ENCODE measurements at regions not wholly inside any gene's neighbourhood (a gene's known extent, or its start where the extent isn't known, plus 50 kb on each side); places are given as distances from the start of the nearest gene placed in this dataset.
"Not testable (repeated sequence)": the region's sequence is repeated elsewhere in the genome, so short reads cannot be mapped to it uniquely, and the experiment has no call there.

- H3K27ac ChIP-seq (ENCODE audit: low read length); H3K4me1 Mint-ChIP-seq; H3K27ac Mint-ChIP-seq; H3K27me3 Mint-ChIP-seq; ATAC-seq (replicated peaks in 1 of 4); POLR2A ChIA-PET; H3K36me3 ChIP-seq (ENCODE audit: control insufficient read depth in 2 of 2, extremely low read depth in 1 of 2, insufficient read depth in 1 of 2, low read length in 1 of 2); CTCF ChIA-PET; H3K4me1 ChIP-seq (ENCODE audit: control insufficient read depth in 1 of 2, extremely low read depth in 1 of 2, insufficient read depth in 2 of 2, low read length in 2 of 2); H3K4me3 ChIP-seq (ENCODE audit: control insufficient read depth in 1 of 2, extremely low read depth in 1 of 2, low read length in 1 of 2); H3K27me3 ChIP-seq (replicated peaks in 1 of 2; ENCODE audit: control insufficient read depth in 2 of 2, extremely low read depth in 1 of 2, insufficient read depth in 2 of 2, low read length in 1 of 2); H3K4me3 Mint-ChIP-seq; DNase-seq: not testable (repeated sequence)
- H3K9me3 ChIP-seq: peaks cover 49% of the 10 kb centered on the region
- WGBS (ENCODE audit: insufficient coverage): 74% methylated on average over 11 of the region's 11 CpGs
- peaks cover 0 to 94% (median 0%) of the 10 kb centered on the region in 3 donors for H3K9me3 Mint-ChIP-seq
- peaks cover 33% of the 10 kb centered on the region for H3K36me3 Mint-ChIP-seq
Observed at GRCh38 chr21:7932113-7932512, 2589.3 kb upstream of the TPTE start.

DNA sequence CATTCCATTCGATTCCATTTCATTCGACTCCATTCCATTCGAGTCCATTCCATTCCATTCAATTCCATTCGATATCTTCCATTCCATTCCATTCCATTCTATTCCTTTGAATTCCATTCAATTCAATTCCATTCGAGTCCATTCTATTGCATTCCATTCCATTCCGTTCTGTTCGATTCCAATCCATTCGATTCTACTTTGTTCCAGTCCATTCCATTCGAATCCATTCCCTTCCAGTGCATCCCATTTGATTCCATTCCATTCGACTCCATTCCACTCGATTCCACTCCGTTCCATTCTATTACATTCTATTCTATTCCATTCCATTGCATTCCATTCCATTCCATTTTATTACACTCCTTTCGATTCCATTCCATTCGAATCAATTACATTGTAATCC is 2588.5 kb upstream of the TPTE start:
- DNase-seq; H3K36me3 ChIP-seq (ENCODE audit: control insufficient read depth in 2 of 2, extremely low read depth in 1 of 2, insufficient read depth in 1 of 2, low read length in 1 of 2); H3K27ac ChIP-seq (ENCODE audit: low read length); H3K4me3 Mint-ChIP-seq; POLR2A ChIA-PET; H3K27me3 ChIP-seq (replicated peaks in 1 of 2; ENCODE audit: control insufficient read depth in 2 of 2, extremely low read depth in 1 of 2, insufficient read depth in 2 of 2, low read length in 1 of 2); H3K4me3 ChIP-seq (ENCODE audit: control insufficient read depth in 1 of 2, extremely low read depth in 1 of 2, low read length in 1 of 2); H3K27ac Mint-ChIP-seq; H3K4me1 Mint-ChIP-seq; H3K27me3 Mint-ChIP-seq; ATAC-seq (replicated peaks in 1 of 4); H3K4me1 ChIP-seq (ENCODE audit: control insufficient read depth in 1 of 2, extremely low read depth in 1 of 2, insufficient read depth in 2 of 2, low read length in 2 of 2); CTCF ChIA-PET: not testable (repeated sequence)
- Mint-ChIP-seq H3K9me3 (peaks cover 0 to 94% (median 0%) of the 10 kb centered on the region in 3 donors), H3K36me3 (peaks cover 39% of the 10 kb centered on the region)
- WGBS (ENCODE audit: insufficient coverage): 74% methylated on average over 14 of the region's 14 CpGs
- peaks cover 44% of the 10 kb centered on the region for H3K9me3 ChIP-seq

DNA sequence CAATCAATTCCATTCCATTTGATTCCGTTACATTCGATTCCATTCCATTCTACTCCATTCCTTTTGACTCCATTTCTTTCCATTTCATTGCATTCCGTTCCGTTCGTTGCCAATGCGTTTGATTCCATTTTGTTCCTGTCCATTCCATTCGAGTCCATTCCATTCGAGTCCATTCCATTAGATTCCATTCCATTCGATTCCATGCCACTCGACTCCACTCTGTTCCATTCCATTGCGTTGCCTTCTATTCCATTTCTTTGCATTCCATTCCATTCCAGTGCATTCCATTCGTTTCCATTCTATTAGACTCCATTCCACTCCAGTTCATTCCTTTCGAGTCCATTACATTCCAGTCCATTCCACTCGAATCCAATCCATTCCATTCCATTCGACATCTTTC is 2587.5 kb upstream of the TPTE start:
- H3K27me3 ChIP-seq (replicated peaks in 1 of 2; ENCODE audit: control insufficient read depth in 2 of 2, extremely low read depth in 1 of 2, insufficient read depth in 2 of 2, low read length in 1 of 2): no peaks in the 10 kb centered on the region
- H3K9me3 ChIP-seq: peaks cover 44% of the 10 kb centered on the region
- H3K4me3 ChIP-seq (ENCODE audit: control insufficient read depth in 1 of 2, extremely low read depth in 1 of 2, low read length in 1 of 2): no peak overlapping the region
- peaks cover 0 to 92% (median 0%) of the 10 kb centered on the region in 3 donors for H3K9me3 Mint-ChIP-seq
- H3K27ac Mint-ChIP-seq: no peak overlapping the region
- no peaks in the 10 kb centered on the region for H3K27me3 Mint-ChIP-seq
- ATAC-seq (replicated peaks in 1 of 4) (no peak), DNase-seq (no peak)
- H3K27ac ChIP-seq (ENCODE audit: low read length): no peak overlapping the region
- H3K4me1 ChIP-seq (ENCODE audit: control insufficient read depth in 1 of 2, extremely low read depth in 1 of 2, insufficient read depth in 2 of 2, low read length in 2 of 2): no peaks in the 10 kb centered on the region
- peaks cover 40% of the 10 kb centered on the region for H3K36me3 Mint-ChIP-seq
- ChIA-PET CTCF (no interaction called here), POLR2A (no interaction called here)
- H3K4me3 Mint-ChIP-seq: no peak overlapping the region
- 76% methylated on average over 15 of the region's 15 CpGs for WGBS (ENCODE audit: insufficient coverage)
- H3K36me3 ChIP-seq (ENCODE audit: control insufficient read depth in 2 of 2, extremely low read depth in 1 of 2, insufficient read depth in 1 of 2, low read length in 1 of 2): no peaks in the 10 kb centered on the region
- H3K4me1 Mint-ChIP-seq: no peaks in the 10 kb centered on the region

DNA sequence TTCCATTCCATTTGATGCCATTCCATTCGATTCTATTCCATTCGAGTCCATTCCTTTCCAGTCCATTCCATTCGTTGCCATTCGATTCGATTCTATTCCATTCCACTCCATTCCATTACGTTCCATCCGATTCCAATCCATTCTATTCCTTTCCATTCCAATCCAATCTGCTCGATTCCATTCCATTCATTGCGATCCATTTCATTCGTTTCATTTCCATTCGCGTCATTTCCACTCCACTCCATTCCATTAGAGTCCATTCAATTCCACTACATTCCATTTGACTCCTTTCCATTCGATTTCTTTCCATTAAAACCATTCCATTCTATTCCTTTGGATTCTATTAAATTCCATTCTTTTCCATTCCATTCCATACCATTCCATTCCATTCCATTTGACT is 2584.1 kb upstream of the TPTE start:
- H3K27me3 ChIP-seq (replicated peaks in 1 of 2; ENCODE audit: control insufficient read depth in 2 of 2, extremely low read depth in 1 of 2, insufficient read depth in 2 of 2, low read length in 1 of 2); H3K36me3 ChIP-seq (ENCODE audit: control insufficient read depth in 2 of 2, extremely low read depth in 1 of 2, insufficient read depth in 1 of 2, low read length in 1 of 2); H3K4me3 ChIP-seq (ENCODE audit: control insufficient read depth in 1 of 2, extremely low read depth in 1 of 2, low read length in 1 of 2); H3K27me3 Mint-ChIP-seq; H3K4me3 Mint-ChIP-seq; H3K27ac ChIP-seq (ENCODE audit: low read length); ATAC-seq (replicated peaks in 1 of 4); POLR2A ChIA-PET; H3K4me1 Mint-ChIP-seq; DNase-seq; H3K27ac Mint-ChIP-seq; H3K4me1 ChIP-seq (ENCODE audit: control insufficient read depth in 1 of 2, extremely low read depth in 1 of 2, insufficient read depth in 2 of 2, low read length in 2 of 2); CTCF ChIA-PET: not testable (repeated sequence)
- H3K36me3 Mint-ChIP-seq: peaks cover 46% of the 10 kb centered on the region
- H3K9me3 Mint-ChIP-seq: peaks cover 0 to 96% (median 0%) of the 10 kb centered on the region in 3 donors
- H3K9me3 ChIP-seq: peaks cover 43% of the 10 kb centered on the region
- WGBS (ENCODE audit: insufficient coverage): 80% methylated on average over 13 of the region's 13 CpGs

DNA sequence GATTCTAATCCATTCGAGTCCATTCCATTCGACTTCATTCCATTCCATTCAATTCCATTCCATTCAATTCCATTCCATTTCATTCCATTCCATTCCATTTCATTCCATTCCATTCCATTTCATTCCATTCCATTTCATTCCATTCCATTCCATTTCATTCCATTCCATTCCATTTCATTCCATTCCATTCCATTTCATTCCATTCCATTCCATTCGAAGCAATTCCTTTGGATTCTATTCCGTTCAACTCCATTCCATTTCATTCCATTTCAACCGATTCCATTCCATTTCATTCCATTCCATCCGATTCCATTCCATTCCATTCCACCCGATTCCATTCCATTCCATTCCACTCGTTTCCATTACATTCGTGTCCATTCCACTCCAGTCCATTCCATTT is 2583.2 kb upstream of the TPTE start:
- H3K27me3 Mint-ChIP-seq; DNase-seq; H3K27ac Mint-ChIP-seq; CTCF ChIA-PET; H3K27ac ChIP-seq (ENCODE audit: low read length); H3K4me1 ChIP-seq (ENCODE audit: control insufficient read depth in 1 of 2, extremely low read depth in 1 of 2, insufficient read depth in 2 of 2, low read length in 2 of 2); H3K4me3 ChIP-seq (ENCODE audit: control insufficient read depth in 1 of 2, extremely low read depth in 1 of 2, low read length in 1 of 2); H3K36me3 ChIP-seq (ENCODE audit: control insufficient read depth in 2 of 2, extremely low read depth in 1 of 2, insufficient read depth in 1 of 2, low read length in 1 of 2); H3K4me3 Mint-ChIP-seq; POLR2A ChIA-PET; H3K27me3 ChIP-seq (replicated peaks in 1 of 2; ENCODE audit: control insufficient read depth in 2 of 2, extremely low read depth in 1 of 2, insufficient read depth in 2 of 2, low read length in 1 of 2); ATAC-seq (replicated peaks in 1 of 4); H3K4me1 Mint-ChIP-seq: not testable (repeated sequence)
- Mint-ChIP-seq H3K36me3 (peaks cover 46% of the 10 kb centered on the region), H3K9me3 (peaks cover 0 to 95% (median 0%) of the 10 kb centered on the region in 3 donors)
- 73% methylated on average over 9 of the region's 9 CpGs for WGBS (ENCODE audit: insufficient coverage)
- H3K9me3 ChIP-seq: peaks cover 44% of the 10 kb centered on the region

DNA sequence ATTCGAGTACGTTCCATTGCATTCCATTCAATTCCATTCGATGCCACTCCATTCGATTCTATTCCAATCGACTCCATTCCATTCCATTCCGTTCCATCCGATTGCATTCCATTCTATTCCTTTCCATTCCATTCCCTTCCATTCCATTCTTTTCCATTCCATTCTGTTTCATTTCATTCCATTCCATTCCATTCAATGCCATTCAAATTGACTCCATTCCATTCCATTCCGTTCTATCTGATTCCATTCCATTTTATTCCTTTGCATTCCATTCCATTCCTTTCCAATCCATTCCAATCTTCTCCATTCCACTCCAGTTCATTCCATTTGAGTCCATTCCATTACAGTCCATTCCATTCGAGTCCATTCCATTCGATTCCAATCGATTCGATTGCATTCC is 2580.0 kb upstream of the TPTE start:
- 82% methylated on average over 12 of the region's 12 CpGs for WGBS (ENCODE audit: insufficient coverage)
- peaks cover 45% of the 10 kb centered on the region for H3K9me3 ChIP-seq
- CTCF ChIA-PET: not testable (repeated sequence)

GRCh38 chr21:7942219-7942618 is 2579.2 kb upstream of the TPTE start:
- H3K4me3 ChIP-seq (ENCODE audit: control insufficient read depth in 1 of 2, extremely low read depth in 1 of 2, low read length in 1 of 2); H3K4me1 Mint-ChIP-seq; H3K4me3 Mint-ChIP-seq; DNase-seq; ATAC-seq (replicated peaks in 1 of 4); H3K4me1 ChIP-seq (ENCODE audit: control insufficient read depth in 1 of 2, extremely low read depth in 1 of 2, insufficient read depth in 2 of 2, low read length in 2 of 2); H3K27me3 Mint-ChIP-seq; H3K36me3 ChIP-seq (ENCODE audit: control insufficient read depth in 2 of 2, extremely low read depth in 1 of 2, insufficient read depth in 1 of 2, low read length in 1 of 2); H3K27ac ChIP-seq (ENCODE audit: low read length); H3K27me3 ChIP-seq (replicated peaks in 1 of 2; ENCODE audit: control insufficient read depth in 2 of 2, extremely low read depth in 1 of 2, insufficient read depth in 2 of 2, low read length in 1 of 2); POLR2A ChIA-PET; CTCF ChIA-PET; H3K27ac Mint-ChIP-seq: not testable (repeated sequence)
- peaks cover 36% of the 10 kb centered on the region for H3K36me3 Mint-ChIP-seq
- 76% methylated on average over 15 of the region's 15 CpGs for WGBS (ENCODE audit: insufficient coverage)
- H3K9me3 ChIP-seq: peaks cover 53% of the 10 kb centered on the region
- peaks cover 0 to 92% (median 0%) of the 10 kb centered on the region in 3 donors for H3K9me3 Mint-ChIP-seq

More for the DNA sequence above, 2580.0 kb upstream of the TPTE start:
- H3K27me3 Mint-ChIP-seq; H3K4me3 Mint-ChIP-seq; H3K4me1 ChIP-seq (ENCODE audit: control insufficient read depth in 1 of 2, extremely low read depth in 1 of 2, insufficient read depth in 2 of 2, low read length in 2 of 2); DNase-seq; H3K27me3 ChIP-seq (replicated peaks in 1 of 2; ENCODE audit: control insufficient read depth in 2 of 2, extremely low read depth in 1 of 2, insufficient read depth in 2 of 2, low read length in 1 of 2); POLR2A ChIA-PET; ATAC-seq (replicated peaks in 1 of 4); H3K27ac Mint-ChIP-seq; H3K4me1 Mint-ChIP-seq; H3K27ac ChIP-seq (ENCODE audit: low read length); H3K4me3 ChIP-seq (ENCODE audit: control insufficient read depth in 1 of 2, extremely low read depth in 1 of 2, low read length in 1 of 2); H3K36me3 ChIP-seq (ENCODE audit: control insufficient read depth in 2 of 2, extremely low read depth in 1 of 2, insufficient read depth in 1 of 2, low read length in 1 of 2): not testable (repeated sequence)
- Mint-ChIP-seq H3K9me3 (peaks cover 0 to 91% (median 0%) of the 10 kb centered on the region in 3 donors), H3K36me3 (peaks cover 35% of the 10 kb centered on the region)

Data from T-cell (primary cell).